ENCODE measurements at regions not wholly inside any gene's neighbourhood (a gene's known extent, or its start where the extent isn't known, plus 50 kb on each side); places are given as distances from the start of the nearest gene placed in this dataset.

DNA sequence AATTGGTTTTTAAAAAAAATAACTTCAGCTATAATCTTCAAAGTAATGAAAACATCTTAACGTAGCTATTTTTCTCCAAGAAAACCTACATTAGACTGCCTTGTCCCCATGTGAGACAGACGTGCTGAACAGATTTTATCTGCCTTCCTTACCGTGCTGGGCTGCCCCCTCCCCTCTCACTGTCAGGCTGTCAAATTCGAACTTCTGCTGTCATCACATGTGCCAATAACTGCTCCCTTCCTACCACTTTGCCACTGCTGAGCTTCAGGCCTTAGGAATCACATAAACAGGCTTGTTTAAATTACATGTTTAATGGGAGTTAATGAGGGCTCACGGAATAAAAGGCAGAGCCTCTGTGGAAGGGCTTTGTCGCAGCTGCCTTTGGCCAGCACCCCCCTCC lies 77.0 kb upstream of the NHSL1 start:
- TF ChIP-seq, protein P1, sequence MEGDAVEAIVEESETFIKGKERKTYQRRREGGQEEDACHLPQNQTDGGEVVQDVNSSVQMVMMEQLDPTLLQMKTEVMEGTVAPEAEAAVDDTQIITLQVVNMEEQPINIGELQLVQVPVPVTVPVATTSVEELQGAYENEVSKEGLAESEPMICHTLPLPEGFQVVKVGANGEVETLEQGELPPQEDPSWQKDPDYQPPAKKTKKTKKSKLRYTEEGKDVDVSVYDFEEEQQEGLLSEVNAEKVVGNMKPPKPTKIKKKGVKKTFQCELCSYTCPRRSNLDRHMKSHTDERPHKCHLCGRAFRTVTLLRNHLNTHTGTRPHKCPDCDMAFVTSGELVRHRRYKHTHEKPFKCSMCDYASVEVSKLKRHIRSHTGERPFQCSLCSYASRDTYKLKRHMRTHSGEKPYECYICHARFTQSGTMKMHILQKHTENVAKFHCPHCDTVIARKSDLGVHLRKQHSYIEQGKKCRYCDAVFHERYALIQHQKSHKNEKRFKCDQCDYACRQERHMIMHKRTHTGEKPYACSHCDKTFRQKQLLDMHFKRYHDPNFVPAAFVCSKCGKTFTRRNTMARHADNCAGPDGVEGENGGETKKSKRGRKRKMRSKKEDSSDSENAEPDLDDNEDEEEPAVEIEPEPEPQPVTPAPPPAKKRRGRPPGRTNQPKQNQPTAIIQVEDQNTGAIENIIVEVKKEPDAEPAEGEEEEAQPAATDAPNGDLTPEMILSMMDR (conservative IDR thresholded peaks at IDR 0.05 in 1 of 2, IDR thresholded peaks at IDR 0.05 in 1 of 2; ENCODE audit: extremely low read depth in 1 of 2, insufficient read depth in 1 of 2, low read depth in 1 of 2, low read length in 2 of 2) = no peak
- no peak for TF ChIP-seq EZH2 (IDR thresholded peaks at IDR 0.05; ENCODE audit: borderline replicate concordance, low read length)

Measured in mammary epithelial cell (primary cell).